IMR-90 (cell line): ENCODE measurements at regions not wholly inside any gene's neighbourhood (a gene's known extent, or its start where the extent isn't known, plus 50 kb on each side); places are given as distances from the start of the nearest gene placed in this dataset.

Experiments used
- ATAC-seq: fragments of 200-7000 bp; cut with Tn5 transposase; 2 replicates; pipeline ENCODE4 v1.9.1; 2020; ENCODE audit warnings: low read depth, mild to moderate bottlenecking, moderate library complexity
- BruUV-seq: library from RNA; stranded (reverse); fragments of 400-500 nt; replicated peaks from 2 replicates; lab custom pipeline; 2021; lab: Mats Ljungman, UMichigan
- CTCF ChIA-PET: fragments of 300-600 bp; formaldehyde crosslinking; extraction: SDS; loops from one replicate; lab custom pipeline; 2021; ENCODE audit warnings: antibody characterized with exemption; lab: Yijun Ruan, JAX
- POLR2A ChIA-PET: fragments of 300-600 bp; sonication (Branson Sonifier 250); formaldehyde crosslinking; loops from one replicate; lab custom pipeline; 2022; ENCODE audit warnings: antibody characterized with exemption; ENCODE audit not compliant: unreplicated experiment; lab: Charles Lee
- DNase-seq: peaks from one replicate; pipeline ENCODE4 v3.0.0; 2013
- H2AFZ ChIP-seq: replicated peaks from 2 replicates; pipeline ENCODE3; 2013; ENCODE audit warnings: low read length, mild to moderate bottlenecking; ENCODE audit not compliant: poor library complexity
- H2AK5ac ChIP-seq: 2 replicates; pipeline ENCODE4 v1.6.1; 2013; ENCODE audit warnings: low read depth, low read length, inconsistent platforms
- H2AK9ac ChIP-seq: replicated peaks from 2 replicates; pipeline ENCODE3; 2013; ENCODE audit warnings: mild to moderate bottlenecking, low read depth, low read length, moderate library complexity; ENCODE audit not compliant: poor library complexity
- H2BK120ac ChIP-seq: 2 replicates; pipeline ENCODE4 v1.6.1; 2013; ENCODE audit warnings: low read depth, low read length, inconsistent platforms
- H2BK15ac ChIP-seq: 3 replicates; pipeline ENCODE4 v1.6.1; 2013; ENCODE audit warnings: low read depth, low read length, inconsistent platforms
- H2BK20ac ChIP-seq: 2 replicates; pipeline ENCODE4 v1.6.1; 2013; ENCODE audit warnings: low read depth, mild to moderate bottlenecking, inconsistent platforms, low read length, moderate library complexity
- H2BK5ac ChIP-seq: 2 replicates; pipeline ENCODE4 v1.6.1; 2013; ENCODE audit warnings: mild to moderate bottlenecking, low read depth, low read length, inconsistent platforms; ENCODE audit not compliant: poor library complexity, severe bottlenecking
- H3K14ac ChIP-seq: replicated peaks from 2 replicates; pipeline ENCODE4 v1.6.1; 2013; ENCODE audit warnings: low read depth, low read length, inconsistent platforms
- H3K18ac ChIP-seq: 2 replicates; pipeline ENCODE4 v1.6.1; 2013; ENCODE audit warnings: low read depth, low read length, control low read depth
- H3K23ac ChIP-seq: 2 replicates; pipeline ENCODE4 v1.6.1; 2013; ENCODE audit warnings: low read depth, low read length, inconsistent platforms
- H3K27ac ChIP-seq: 2 replicates; pipeline ENCODE4 v1.5.1; 2013; ENCODE audit warnings: mild to moderate bottlenecking, control low read depth, low read length; ENCODE audit not compliant: insufficient read depth
- H3K27me3 ChIP-seq: 2 replicates; pipeline ENCODE4 v1.6.1; 2013; ENCODE audit warnings: low read length; ENCODE audit not compliant: control insufficient read depth, insufficient read depth
- H3K36me3 ChIP-seq: 2 replicates; pipeline ENCODE4 v1.6.1; 2013; ENCODE audit warnings: low read length, mixed read lengths; ENCODE audit not compliant: control insufficient read depth, insufficient read depth
- H3K4ac ChIP-seq: 2 replicates; pipeline ENCODE4 v1.6.1; 2013; ENCODE audit warnings: low read depth, low read length, inconsistent platforms
- H3K4me1 ChIP-seq: 2 replicates; pipeline ENCODE4 v1.6.1; 2013; ENCODE audit warnings: low read length, mixed read lengths; ENCODE audit not compliant: control insufficient read depth, insufficient read depth
- H3K4me2 ChIP-seq: 2 replicates; pipeline ENCODE4 v1.6.1; 2013; ENCODE audit warnings: low read depth, mild to moderate bottlenecking, control low read depth, low read length, moderate library complexity
- H3K4me3 ChIP-seq: 2 replicates; pipeline ENCODE4 v1.5.1; 2013; ENCODE audit warnings: low read depth, mild to moderate bottlenecking, control low read depth, low read length, moderate library complexity; ENCODE audit not compliant: insufficient read depth
- H3K56ac ChIP-seq: 2 replicates; pipeline ENCODE4 v1.6.1; 2013; ENCODE audit warnings: low read length, inconsistent platforms; ENCODE audit not compliant: insufficient read depth; ENCODE audit errors: extremely low read depth
- H3K79me1 ChIP-seq, 2 experiments: 2 replicates each; pipeline ENCODE4 v1.6.1; 2013; ENCODE audit warnings: low read length in 2 of 2, inconsistent platforms in 1 of 2, low read depth in 1 of 2
- H3K9ac ChIP-seq: 2 replicates; pipeline ENCODE4 v1.6.1; 2013; ENCODE audit warnings: low read depth, low read length, control low read depth
- H3K9me1 ChIP-seq: 2 replicates; pipeline ENCODE4 v1.6.1; 2013; ENCODE audit warnings: low read length, inconsistent platforms; ENCODE audit not compliant: insufficient read depth
- H3K9me3 ChIP-seq: 2 replicates; pipeline ENCODE4 v1.6.1; 2013; ENCODE audit warnings: low read length; ENCODE audit not compliant: control insufficient read depth, insufficient read depth
- H4K20me1 ChIP-seq: 2 replicates; pipeline ENCODE4 v1.6.1; 2013; ENCODE audit warnings: low read length, inconsistent platforms; ENCODE audit not compliant: insufficient read depth
- H4K5ac ChIP-seq: 2 replicates; pipeline ENCODE4 v1.6.1; 2013; ENCODE audit warnings: mild to moderate bottlenecking, low read depth, low read length, control low read depth
- H4K8ac ChIP-seq, 2 experiments: 2 replicates each; pipeline ENCODE4 v1.6.1; 2013; ENCODE audit warnings: low read depth in 2 of 2, low read length in 2 of 2, control low read depth in 1 of 2, inconsistent platforms in 1 of 2
- H4K91ac ChIP-seq: 2 replicates; pipeline ENCODE4 v1.6.1; 2013; ENCODE audit warnings: low read depth, low read length, inconsistent platforms; ENCODE audit not compliant: insufficient read depth
- BHLHE40 ChIP-seq: fragments of 150-350 bp; IDR thresholded peaks from 2 replicates; pipeline ENCODE4 v1.6.1; 2016; ENCODE audit warnings: mild to moderate bottlenecking, low read depth, low read length
- CHD1 ChIP-seq: IDR thresholded peaks from 2 replicates; pipeline ENCODE4 v1.6.1; 2012; ENCODE audit warnings: low read depth, low read length, improper control_type of control experiment
- CTCF ChIP-seq: conservative IDR thresholded peaks from 2 replicates; pipeline ENCODE4 v1.5.1; 2012; ENCODE audit warnings: mild to moderate bottlenecking, low read depth, low read length, improper control_type of control experiment
- MAFK ChIP-seq: IDR thresholded peaks from 2 replicates; pipeline ENCODE4 v1.6.1; 2012; ENCODE audit warnings: low read depth, low read length, improper control_type of control experiment
- MAZ ChIP-seq: IDR thresholded peaks from 2 replicates; pipeline ENCODE4 v1.6.1; 2012; ENCODE audit warnings: low read depth, mild to moderate bottlenecking, low read length, improper control_type of control experiment, moderate library complexity, borderline replicate concordance
- MXI1 ChIP-seq: IDR thresholded peaks from 2 replicates; pipeline ENCODE4 v1.6.1; 2012; ENCODE audit warnings: low read depth, mild to moderate bottlenecking, low read length, moderate library complexity, borderline replicate concordance
- NFE2L2 ChIP-seq: fragments of 150-350 bp; IDR thresholded peaks from 2 replicates; pipeline ENCODE4 v1.6.1; 2016; ENCODE audit warnings: low read depth, mild to moderate bottlenecking, low read length
- RCOR1 ChIP-seq: IDR thresholded peaks from 2 replicates; pipeline ENCODE4 v1.6.1; 2012; ENCODE audit warnings: mild to moderate bottlenecking, low read length, improper control_type of control experiment; ENCODE audit not compliant: insufficient replicate concordance
- RFX5 ChIP-seq: IDR thresholded peaks from 2 replicates; pipeline ENCODE4 v1.8.0; 2012; ENCODE audit warnings: low read depth, mild to moderate bottlenecking, low read length, moderate library complexity
- SMC3 ChIP-seq: fragments of 150-350 bp; IDR thresholded peaks from 2 replicates; pipeline ENCODE4 v1.6.1; 2016; ENCODE audit warnings: low read depth, mild to moderate bottlenecking, antibody characterized with exemption, low read length, moderate library complexity
- WGBS, 2 experiments: methylation state at CpG; one replicate each; pipeline versions ENCODE4 v1.1.5 to v1.1.7; 2013; ENCODE audit warnings: missing lambda C conversion rate in 2 of 2; ENCODE audit not compliant: insufficient read length in 1 of 2; ENCODE audit errors: extremely low coverage in 2 of 2; 5-methylcytosine and 5-hydroxymethylcytosine counted together
- dilution Hi-C: fragments of 300-500 bp; cut with HindIII; formaldehyde crosslinking; loops from one replicate; pipeline ENCODE4 v1.14.3; 2018; ENCODE audit warnings: low sequenced_read_pairs; ENCODE audit not compliant: unreplicated experiment
- in situ Hi-C: fragments of 300-500 bp; cut with MboI; formaldehyde crosslinking; loops from 3 replicates; pipeline ENCODE4 v1.14.3; 2019; ENCODE audit warnings: low sequenced_read_pairs, inconsistent platforms, mixed read lengths
- intact Hi-C: fragments of 100-400 bp; cut with micrococcal nuclease; formaldehyde crosslinking; loops from 2 replicates; pipeline ENCODE4 v1.10.0; 2022

GRCh38 chr20:25992146-25992545 is 295.5 kb upstream of the ZNF337 start:
- Histone ChIP-seq H4K8ac (no peak overlapping the region), H3K14ac (no peak overlapping the region), H2BK20ac (no peak overlapping the region)

More at GRCh38 chr20:25992146-25992545, 295.5 kb upstream of the ZNF337 start:
- no peak overlapping the region for H3K56ac ChIP-seq
- no peak overlapping the region for H2BK5ac ChIP-seq
- no peak overlapping the region for H4K91ac ChIP-seq
- H3K9ac ChIP-seq = no peak overlapping the region
- dilution Hi-C loops (no loop called here), intact Hi-C loops (no loop called here), in situ Hi-C loops (loop anchor here (25.0 kb wide), 5 partner anchors 130 to 830 kb away; partner anchors contain the start of gene ZNF337)
- no peak overlapping the region for H2AFZ ChIP-seq
- no peak for TF ChIP-seq MAZ
- TF ChIP-seq NFE2L2 = no peak
- TF ChIP-seq RFX5 = no peak
- no peak for TF ChIP-seq BHLHE40
- no peak for TF ChIP-seq CHD1
- no peak for TF ChIP-seq MAFK
- TF ChIP-seq RCOR1 = no peak
- TF ChIP-seq SMC3 = no peak
- no peak for TF ChIP-seq MXI1
- TF ChIP-seq CTCF = no peak
- no peak overlapping the region for H3K4me3 ChIP-seq
- no peaks in the 10 kb centered on the region for H3K9me3 ChIP-seq
- no peak overlapping the region for H4K5ac ChIP-seq
- no peaks in the 10 kb centered on the region for H3K9me1 ChIP-seq
- no peak overlapping the region for H2BK120ac ChIP-seq
- H4K20me1 ChIP-seq = no peaks in the 10 kb centered on the region
- no peak overlapping the region for H2AK9ac ChIP-seq
- no peaks in the 10 kb centered on the region for H3K79me1 ChIP-seq
- ChIA-PET POLR2A (no interaction called here), CTCF (no interaction called here)
- ATAC-seq = no peak
- no peak overlapping the region for H3K27ac ChIP-seq
- no peak overlapping the region for H3K4me2 ChIP-seq
- peaks cover 2% of the 10 kb centered on the region; the same call in 1 of the 2 replicates for H3K27me3 ChIP-seq
- H2BK15ac ChIP-seq = no peak overlapping the region
- no peaks in the 10 kb centered on the region for H3K4me1 ChIP-seq
- no TSS peak for BruUV-seq
- no peaks in the 10 kb centered on the region for H3K36me3 ChIP-seq
- no peak overlapping the region for H3K4ac ChIP-seq
- no CpG with 5 or more reads among the region's 16 CpGs for WGBS, 2 experiments
- no peak overlapping the region for H3K18ac ChIP-seq
- no peak for DNase-seq
- H2AK5ac ChIP-seq = no peak overlapping the region
- H3K23ac ChIP-seq = no peak overlapping the region
